A673 (cell line): ENCODE measurements at regions not wholly inside any gene's neighbourhood (a gene's known extent, or its start where the extent isn't known, plus 50 kb on each side); places are given as distances from the start of the nearest gene placed in this dataset.

ENCODE experiments used
- BruUV-seq: library from RNA; stranded (reverse); fragments of 400-500 nt; replicated peaks from 2 replicates; lab custom pipeline; 2021; lab: Mats Ljungman, UMichigan
- CTCF ChIA-PET: fragments of 300-600 bp; sonication (Branson Sonifier 250); formaldehyde crosslinking; loops from one replicate; lab custom pipeline; 2022; ENCODE audit warnings: antibody characterized with exemption; lab: Charles Lee
- POLR2A ChIA-PET: fragments of 300-600 bp; sonication (Branson Sonifier 250); formaldehyde crosslinking; loops from one replicate; lab custom pipeline; 2022; ENCODE audit warnings: antibody characterized with exemption; ENCODE audit not compliant: low non-redundant PET; lab: Charles Lee
- DNase-seq: peaks from one replicate; pipeline ENCODE4 v3.0.0-alpha.2; 2015; ENCODE audit warnings: low spot score
- H3K27ac ChIP-seq: fragments of 200-600 bp; sonication (generic); 2 replicates; pipeline ENCODE4 v1.5.1; 2016; ENCODE audit warnings: mixed run types, low read depth, mild to moderate bottlenecking, mixed read lengths, antibody characterized with exemption, low read length; ENCODE audit not compliant: poor library complexity, severe bottlenecking
- H3K27me3 ChIP-seq: fragments of 200-600 bp; sonication (generic); replicated peaks from 2 replicates; pipeline ENCODE4 v1.6.1; 2017; ENCODE audit warnings: mixed run types, low read depth, mild to moderate bottlenecking, mixed read lengths, antibody characterized with exemption, low read length; ENCODE audit not compliant: insufficient read depth, poor library complexity
- H3K36me3 ChIP-seq: fragments of 200-600 bp; sonication (generic); 2 replicates; pipeline ENCODE4 v1.6.1; 2016; ENCODE audit warnings: mixed run types, mild to moderate bottlenecking, mixed read lengths, antibody characterized with exemption, low read length; ENCODE audit not compliant: insufficient read depth, poor library complexity, severe bottlenecking
- H3K4me1 ChIP-seq: fragments of 200-600 bp; sonication (generic); 2 replicates; pipeline ENCODE4 v1.6.1; 2017; ENCODE audit warnings: mixed run types, mild to moderate bottlenecking, mixed read lengths, antibody characterized with exemption, low read length; ENCODE audit not compliant: insufficient read depth, poor library complexity, severe bottlenecking
- H3K4me3 ChIP-seq: fragments of 200-600 bp; sonication (generic); 2 replicates; pipeline ENCODE4 v1.5.1; 2016; ENCODE audit warnings: low read depth, mixed run types, mild to moderate bottlenecking, mixed read lengths, low read length; ENCODE audit not compliant: poor library complexity, severe bottlenecking
- H3K9me3 ChIP-seq: fragments of 200-600 bp; sonication (generic); 2 replicates; pipeline ENCODE4 v1.6.1; 2016; ENCODE audit warnings: mixed run types, low read depth, mild to moderate bottlenecking, mixed read lengths, antibody characterized with exemption, low read length; ENCODE audit not compliant: poor library complexity, severe bottlenecking
- CTCF ChIP-seq: fragments of 300-800, 200-600 bp; sonication (generic); conservative IDR thresholded peaks from 2 replicates; pipeline ENCODE4 v1.5.1; 2017; ENCODE audit warnings: low read depth, mild to moderate bottlenecking, antibody characterized with exemption, low read length, moderate library complexity, mixed read lengths
- EZH2 ChIP-seq: fragments of 200-600 bp; sonication (generic); IDR thresholded peaks from 2 replicates; pipeline ENCODE4 v1.6.1; 2017; ENCODE audit warnings: borderline replicate concordance, low read depth, mild to moderate bottlenecking, mixed read lengths, antibody characterized with exemption, low read length; ENCODE audit not compliant: poor library complexity, severe bottlenecking
- intact Hi-C: fragments of 100-400 bp; cut with micrococcal nuclease; formaldehyde crosslinking; loops from one replicate; pipeline ENCODE4 v1.10.0; 2022; ENCODE audit not compliant: unreplicated experiment

DNA sequence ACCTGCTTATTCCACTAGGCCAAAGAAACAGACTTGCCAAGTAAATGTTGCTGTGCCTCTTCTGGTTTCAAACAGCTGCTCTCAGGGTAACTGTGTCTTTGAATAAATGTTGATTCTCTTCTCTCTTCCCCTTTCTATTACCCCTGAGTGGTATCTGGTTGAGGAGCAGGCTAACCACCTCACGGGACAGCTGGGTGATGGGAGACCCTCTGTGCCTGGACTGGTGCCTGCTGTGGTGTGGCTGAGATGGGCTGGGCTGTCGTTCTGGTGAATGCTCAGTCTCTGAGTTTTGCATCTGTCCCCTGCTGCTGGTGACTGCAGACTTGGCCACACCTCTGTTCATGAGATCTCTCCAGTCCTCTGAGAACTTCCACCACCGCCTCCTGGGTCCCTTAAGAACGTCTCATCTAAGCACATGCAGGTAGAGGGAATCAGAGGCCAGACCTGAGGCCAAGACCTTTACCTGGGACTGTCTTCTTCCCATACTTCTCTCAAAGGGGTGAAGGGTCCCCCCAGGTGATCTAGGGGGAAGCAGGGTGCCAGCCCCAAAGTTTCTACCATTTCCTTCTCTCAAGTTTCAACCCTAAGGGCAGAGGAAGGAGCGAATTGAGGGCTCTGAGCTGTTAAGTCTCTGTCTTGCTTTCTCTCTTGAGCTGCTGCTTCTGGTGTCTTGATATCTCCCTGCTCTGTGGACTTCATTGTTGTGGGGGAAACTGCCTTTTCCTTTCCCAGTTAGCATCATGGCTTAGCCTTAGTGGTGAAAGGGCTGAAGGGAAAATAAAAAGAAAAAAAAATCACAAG is 252.9 kb downstream of the EBLN2 start:
- Histone ChIP-seq H3K4me3 (no peak overlapping the region), H3K27me3 (no peaks in the 10 kb centered on the region), H3K9me3 (no peaks in the 10 kb centered on the region), H3K27ac (no peak overlapping the region), H3K4me1 (no peaks in the 10 kb centered on the region), H3K36me3 (no peaks in the 10 kb centered on the region)
- intact Hi-C loops, result no loop called here
- CTCF ChIA-PET, result no interaction called here
- DNase-seq, result no peak
- BruUV-seq, result no TSS peak
- TF ChIP-seq CTCF (no peak), EZH2 (no peak)
- POLR2A ChIA-PET, result no interaction called here

DNA sequence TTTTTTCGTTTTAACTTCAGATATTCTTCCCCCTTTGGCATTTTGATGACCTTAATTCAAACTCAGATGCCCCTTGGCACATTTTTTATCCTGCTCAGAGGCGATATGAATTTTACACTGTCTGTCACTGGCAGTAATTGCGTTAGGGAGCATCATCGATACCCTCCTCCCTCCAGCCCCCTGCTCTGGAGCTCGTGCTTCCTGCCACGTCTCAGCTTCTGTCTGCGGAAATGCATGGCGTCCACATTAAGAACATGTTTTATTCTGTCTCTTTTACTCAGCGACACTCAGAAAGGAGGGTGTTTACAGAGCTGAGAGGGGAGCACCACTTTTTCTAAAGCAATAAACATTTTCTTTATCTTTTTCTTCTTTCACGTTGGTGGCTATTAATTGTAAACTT is 254.2 kb downstream of the EBLN2 start:
- H3K4me1 ChIP-seq, result no peaks in the 10 kb centered on the region
- TF ChIP-seq CTCF (no peak), EZH2 (no peak)
- no peak for DNase-seq
- no peaks in the 10 kb centered on the region for H3K27me3 ChIP-seq
- H3K9me3 ChIP-seq, result no peaks in the 10 kb centered on the region
- ChIA-PET CTCF (no interaction called here), POLR2A (no interaction called here)
- H3K36me3 ChIP-seq, result no peaks in the 10 kb centered on the region
- intact Hi-C loops, result no loop called here
- H3K4me3 ChIP-seq, result no peak overlapping the region
- no peak overlapping the region for H3K27ac ChIP-seq
- BruUV-seq, result no TSS peak

- TF ChIP-seq EZH2 (no peak), CTCF (no peak)
- Histone ChIP-seq H3K9me3 (no peaks in the 10 kb centered on the region), H3K36me3 (no peaks in the 10 kb centered on the region), H3K27me3 (no peaks in the 10 kb centered on the region), H3K4me1 (no peaks in the 10 kb centered on the region), H3K4me3 (no peak overlapping the region), H3K27ac (no peak overlapping the region)
- intact Hi-C loops, result no loop called here
- ChIA-PET CTCF (no interaction called here), POLR2A (no interaction called here)
- DNase-seq, result no peak
- BruUV-seq, result no TSS peak
Measured at GRCh38 chr3:73319179-73319769, 257.8 kb downstream of the EBLN2 start.
